Fibroblast of skin of back (primary cell): ENCODE measurements at regions not wholly inside any gene's neighbourhood (a gene's known extent, or its start where the extent isn't known, plus 50 kb on each side); places are given as distances from the start of the nearest gene placed in this dataset.
"Not testable (repeated sequence)": the region's sequence is repeated elsewhere in the genome, so short reads cannot be mapped to it uniquely, and the experiment has no call there.

ENCODE experiments used
- DNase-seq: peaks from one replicate; pipeline ENCODE4 v3.0.0-alpha.2; 2013

DNA sequence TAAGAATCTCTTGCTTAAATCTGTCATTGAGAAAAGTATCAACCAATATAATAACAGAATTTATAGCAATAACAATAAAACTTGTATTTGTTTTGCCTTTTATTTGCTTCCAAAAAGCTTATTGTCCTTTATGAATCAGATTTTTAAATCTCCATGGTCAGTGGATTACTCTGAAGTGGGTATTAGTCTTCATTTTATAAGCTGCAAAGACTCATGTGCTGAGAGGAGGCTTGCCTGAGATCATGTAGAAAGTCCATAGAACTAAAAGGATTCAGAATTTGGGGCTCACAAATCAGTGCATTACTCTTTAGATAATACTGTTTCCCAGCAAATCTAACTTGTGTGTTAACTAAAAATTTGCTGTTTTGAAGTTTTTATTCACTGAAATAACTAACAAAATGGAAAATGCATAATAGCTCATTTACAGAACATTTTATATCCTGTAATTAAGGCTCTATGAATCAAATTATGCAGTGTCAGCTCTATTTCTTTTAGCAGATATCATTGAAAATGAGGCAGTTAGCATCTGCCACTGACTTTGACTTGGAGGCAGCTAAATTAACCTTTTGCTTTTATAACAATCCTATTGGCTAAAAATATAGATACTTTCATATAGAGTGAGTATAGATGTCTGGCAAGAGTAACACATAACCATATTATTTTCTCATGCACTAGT, 781.1 kb upstream of the CITED2 start:
- no peak for DNase-seq

DNA sequence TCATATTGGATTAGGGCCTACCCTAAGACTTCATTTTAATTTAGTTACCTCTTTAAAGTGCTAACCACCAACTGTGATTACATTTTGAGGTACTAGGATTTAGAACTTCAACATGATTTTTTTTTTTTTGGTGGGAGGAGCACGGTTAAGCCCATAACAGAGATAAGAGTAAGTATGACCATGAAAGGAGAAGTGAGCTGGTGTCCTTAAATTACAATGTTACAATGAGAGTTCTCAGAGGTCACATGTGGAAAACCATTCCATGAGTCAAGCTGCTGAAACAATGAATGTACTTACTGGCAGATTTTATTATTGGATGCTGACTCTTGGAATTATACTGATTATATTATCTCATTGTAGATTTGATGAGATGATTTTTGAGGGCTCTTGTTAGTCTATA, 779.3 kb upstream of the CITED2 start:
- no peak for DNase-seq

- not testable (repeated sequence) for DNase-seq
Observed at GRCh38 chr6:140147825-140148814, 773.7 kb upstream of the CITED2 start.

DNA sequence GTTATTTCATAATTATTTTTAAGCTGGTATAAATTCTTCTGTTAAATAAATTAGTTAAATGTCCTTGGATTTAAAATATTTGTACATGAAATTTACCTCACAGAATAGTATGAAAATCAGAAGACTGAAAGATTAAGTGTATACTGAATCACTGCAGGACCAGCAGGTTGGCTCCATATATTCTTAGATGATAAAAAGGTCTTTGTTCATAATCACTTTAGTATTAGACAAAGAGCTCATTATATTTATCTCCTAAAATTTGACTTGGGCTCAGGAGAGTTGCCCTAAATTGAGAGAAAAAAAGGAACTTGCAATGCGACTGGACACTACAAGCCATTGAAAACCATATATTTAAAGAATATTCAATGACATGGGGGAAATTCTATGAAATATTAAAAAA, 766.4 kb upstream of the CITED2 start:
- no peak for DNase-seq

DNA sequence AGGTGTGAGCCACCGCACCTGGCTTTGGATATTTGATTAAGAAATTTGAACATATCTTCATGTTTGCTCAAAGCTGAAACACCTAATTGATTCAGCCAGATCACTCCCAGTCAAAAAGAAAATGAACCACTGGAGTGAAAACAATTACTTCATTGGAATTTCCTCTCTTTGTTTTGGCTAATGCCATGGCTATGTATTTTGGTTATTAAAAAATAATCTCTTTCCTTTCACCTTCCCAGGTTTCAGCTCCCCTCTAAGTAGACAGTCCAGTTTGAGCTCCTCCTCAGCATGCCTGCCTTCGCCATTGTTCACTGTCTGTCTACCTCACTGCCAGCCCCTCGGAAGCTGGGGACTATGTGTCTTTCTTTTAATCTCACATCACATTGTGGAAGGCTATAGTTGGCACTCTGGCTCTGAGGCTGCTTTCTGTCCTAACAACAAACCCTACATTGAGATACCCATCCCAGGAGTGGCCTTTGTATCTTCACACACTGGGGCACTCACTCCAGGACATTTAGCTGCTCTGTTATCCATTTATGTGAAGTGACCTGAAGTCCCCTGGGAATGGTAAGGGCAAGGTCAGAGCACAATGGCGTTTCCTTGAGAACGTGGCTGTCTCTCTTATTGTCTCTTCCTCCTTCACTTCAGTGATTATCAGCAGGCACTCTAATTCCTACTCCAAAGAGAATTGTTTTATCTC, 764.0 kb upstream of the CITED2 start:
- DNase-seq = no peak

- DNase-seq = no peak
Observed at GRCh38 chr6:140134224-140134623, 759.8 kb upstream of the CITED2 start.

DNA sequence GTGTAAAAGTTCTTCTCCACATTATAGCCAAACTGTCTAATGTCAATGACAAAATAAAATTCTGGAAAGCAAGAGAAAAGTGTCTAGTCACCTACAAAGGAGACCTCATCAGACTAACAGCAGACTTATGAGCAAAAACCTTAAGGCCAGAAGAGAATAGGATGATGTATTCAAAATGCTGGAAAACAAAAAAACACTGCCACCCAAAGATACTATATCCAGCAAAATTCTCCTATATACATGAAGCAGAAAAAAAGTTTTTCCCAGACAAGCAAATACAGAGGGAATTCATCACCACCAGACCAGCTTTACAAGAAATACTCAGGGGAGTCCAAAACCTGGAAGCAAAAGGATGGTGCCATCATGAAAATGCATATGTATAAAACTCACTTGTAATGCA, 755.6 kb upstream of the CITED2 start:
- DNase-seq = no peak

GRCh38 chr6:140124498-140124897, 750.0 kb upstream of the CITED2 start:
- no peak for DNase-seq

DNA sequence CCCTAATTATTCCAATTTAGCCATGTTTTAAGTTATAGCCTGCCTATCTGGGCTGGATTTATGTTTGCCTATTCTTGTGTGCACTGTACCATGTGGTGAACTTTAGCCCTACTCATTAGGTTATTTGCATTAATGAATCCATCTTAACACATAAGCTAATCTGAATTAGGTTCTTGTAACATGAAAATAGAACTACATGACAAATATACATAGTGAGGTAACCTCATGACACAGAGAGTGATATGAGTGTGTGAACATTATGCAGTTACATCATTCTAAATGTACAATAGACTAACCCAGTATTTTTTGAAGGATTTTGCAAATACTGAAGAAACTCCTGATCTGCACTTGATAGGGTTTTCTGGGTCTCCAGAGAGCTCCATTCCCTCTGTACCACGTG, 733.7 kb upstream of the CITED2 start:
- no peak for DNase-seq

- DNase-seq = no peak
Observed at GRCh38 chr6:140107216-140107615, 732.8 kb upstream of the CITED2 start.

DNA sequence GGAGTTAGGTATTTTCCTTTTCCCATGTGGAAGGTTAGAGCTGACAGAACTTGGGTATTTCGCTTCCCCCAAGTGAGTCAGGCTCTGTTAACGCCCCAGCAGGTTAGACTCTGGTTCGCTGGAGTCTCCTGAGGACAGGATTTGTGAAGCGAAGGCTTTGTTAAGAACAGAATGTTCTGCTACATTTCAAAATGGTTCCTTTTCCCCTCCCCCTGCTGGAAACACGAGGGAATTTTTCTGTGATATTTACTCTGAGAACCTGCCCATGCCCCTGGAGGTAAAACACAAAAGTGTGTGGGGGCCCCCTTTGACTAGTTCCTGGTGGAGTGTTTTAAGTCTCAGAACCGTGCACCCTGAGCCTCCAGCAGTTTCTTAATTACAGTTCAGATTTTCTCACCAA, 731.4 kb upstream of the CITED2 start:
- DNase-seq = no peak

GRCh38 chr6:140105241-140105640, 730.8 kb upstream of the CITED2 start:
- no peak for DNase-seq

- no peak for DNase-seq
Observed at GRCh38 chr6:140101818-140102217, 727.4 kb upstream of the CITED2 start.

- peak; percentile 16 for DNase-seq
Observed at GRCh38 chr6:140101367-140101766, 726.9 kb upstream of the CITED2 start.

DNA sequence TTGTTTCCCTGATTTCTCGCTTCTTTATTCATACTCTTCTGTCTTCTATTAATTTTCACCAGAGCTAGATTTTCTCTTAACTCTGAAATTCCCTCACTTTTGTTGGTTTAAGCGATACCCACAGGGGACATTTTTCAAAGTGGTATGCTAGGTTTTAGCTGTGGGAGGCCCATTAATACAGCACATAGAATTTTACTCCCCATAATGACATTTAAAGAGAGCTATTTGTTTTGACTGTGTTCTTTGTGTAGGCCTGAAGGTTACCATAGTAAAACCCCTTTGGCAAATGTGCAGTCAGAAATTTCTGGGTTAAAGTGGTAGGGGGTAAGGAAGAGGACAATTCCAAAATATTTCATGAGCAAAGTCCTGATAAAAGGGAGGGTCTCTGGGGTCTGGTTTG, 721.1 kb upstream of the CITED2 start:
- DNase-seq = peak; percentile 24

DNA sequence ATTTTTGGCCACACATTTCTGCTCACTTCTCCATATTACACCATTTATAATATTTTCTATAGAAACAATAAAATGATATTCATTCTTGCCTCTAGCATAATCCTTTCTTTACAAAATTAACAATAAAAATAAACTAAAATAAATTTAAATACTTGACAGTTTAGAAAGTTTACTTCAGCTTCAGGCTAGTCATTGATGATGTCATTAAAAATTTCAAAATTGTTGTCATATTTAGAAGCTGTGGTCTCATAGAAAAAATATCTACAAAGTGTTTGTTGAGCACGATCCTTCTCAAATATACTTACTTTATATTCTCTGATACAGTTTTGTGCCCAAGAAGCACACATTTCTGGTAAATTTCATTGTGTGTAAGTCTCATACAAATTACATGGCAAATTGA, 717.4 kb upstream of the CITED2 start:
- no peak for DNase-seq

DNA sequence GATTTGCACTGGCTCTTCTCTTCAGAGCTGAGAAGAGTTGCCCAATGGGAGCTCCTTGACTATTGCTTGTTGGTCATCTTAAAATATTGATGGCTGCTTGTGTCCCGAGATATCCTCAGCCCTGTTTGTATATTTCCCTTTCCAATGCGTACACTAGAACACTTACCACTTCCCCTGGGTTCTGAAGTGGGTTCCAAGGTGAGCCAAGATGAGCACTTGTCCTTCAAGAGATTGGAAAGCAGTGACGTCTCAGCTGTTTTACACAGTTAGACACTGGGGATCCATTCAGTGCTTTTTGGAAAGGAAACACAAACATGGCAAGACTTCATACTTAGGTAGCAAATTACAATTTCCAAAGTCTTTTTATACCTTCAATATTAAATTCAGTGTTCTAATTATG, 716.4 kb upstream of the CITED2 start:
- no peak for DNase-seq

- no peak for DNase-seq
Observed at GRCh38 chr6:140083375-140083774, 708.9 kb upstream of the CITED2 start.

GRCh38 chr6:140082867-140083297, 708.4 kb upstream of the CITED2 start:
- no peak for DNase-seq

DNA sequence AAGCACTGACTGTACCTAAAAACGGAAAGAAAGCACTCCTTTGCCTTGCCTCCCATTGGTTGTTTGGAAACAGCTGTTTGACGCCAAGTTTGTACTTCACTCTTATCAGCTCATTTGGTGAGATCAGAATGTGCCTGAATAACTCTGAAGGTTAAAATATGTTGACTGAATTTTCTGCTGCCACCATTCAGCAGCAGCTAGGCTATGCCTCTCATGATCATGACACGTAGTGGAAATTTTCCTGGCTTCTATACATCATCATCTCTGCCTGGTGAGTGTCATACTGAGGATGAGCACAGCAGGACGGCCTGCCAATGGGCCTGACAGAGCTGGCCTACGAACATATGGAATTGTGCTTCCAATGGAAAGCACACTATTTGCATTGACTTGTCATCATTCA, 704.9 kb upstream of the CITED2 start:
- DNase-seq = peak; percentile 78

- DNase-seq = peak; percentile 99
Observed at GRCh38 chr6:140078561-140079125, 704.2 kb upstream of the CITED2 start.

GRCh38 chr6:140077827-140078560, 703.5 kb upstream of the CITED2 start:
- DNase-seq = no peak
